Smooth muscle cell (in vitro differentiated cells): ENCODE measurements at regions not wholly inside any gene's neighbourhood (a gene's known extent, or its start where the extent isn't known, plus 50 kb on each side); places are given as distances from the start of the nearest gene placed in this dataset.

ENCODE experiments used
- DNase-seq: peaks from one replicate; lab custom pipeline; 2025; ENCODE audit not compliant: unreplicated experiment; lab: John Stamatoyannopoulos, UW
- H2AFZ ChIP-seq: fragments of 200-600 bp; sonication (generic); 2 replicates; pipeline ENCODE4 v1.6.0; 2016; ENCODE audit warnings: antibody characterized with exemption, low read depth, mild to moderate bottlenecking
- H3F3A ChIP-seq: fragments of 200-600 bp; sonication (generic); 2 replicates; pipeline ENCODE4 v1.6.0; 2017; ENCODE audit warnings: antibody characterized with exemption, low read depth
- H3K27ac ChIP-seq: fragments of 200-600 bp; sonication (generic); 2 replicates; pipeline ENCODE4 v1.5.1; 2016; ENCODE audit warnings: low read depth, mild to moderate bottlenecking
- H3K27me3 ChIP-seq: fragments of 200-600 bp; sonication (generic); 2 replicates; pipeline ENCODE4 v1.6.1; 2016; ENCODE audit warnings: low read depth, mild to moderate bottlenecking
- H3K36me3 ChIP-seq: fragments of 200-600 bp; sonication (generic); 2 replicates; pipeline ENCODE4 v1.5.1; 2016; ENCODE audit warnings: low read depth
- H3K4me1 ChIP-seq: fragments of 200-600 bp; sonication (generic); 2 replicates; pipeline ENCODE4 v1.5.1; 2016; ENCODE audit warnings: low read depth
- H3K4me2 ChIP-seq: fragments of 200-600 bp; sonication (generic); 2 replicates; pipeline ENCODE4 v1.6.0; 2016; ENCODE audit warnings: mild to moderate bottlenecking
- H3K4me3 ChIP-seq: fragments of 200-600 bp; sonication (generic); 2 replicates; pipeline ENCODE4 v1.5.1; 2016; ENCODE audit warnings: mild to moderate bottlenecking
- H3K79me2 ChIP-seq: fragments of 200-600 bp; sonication (generic); 2 replicates; pipeline ENCODE4 v1.6.0; 2016; ENCODE audit warnings: low read depth, mild to moderate bottlenecking
- H3K9ac ChIP-seq: fragments of 200-600 bp; sonication (generic); 2 replicates; pipeline ENCODE4 v1.6.0; 2016; ENCODE audit warnings: low read depth
- H3K9me3 ChIP-seq: fragments of 200-600 bp; sonication (generic); replicated peaks from 2 replicates; pipeline ENCODE4 v1.5.1; 2016; ENCODE audit warnings: low read depth
- H4K20me1 ChIP-seq: fragments of 200-600 bp; sonication (generic); 2 replicates; pipeline ENCODE4 v1.6.0; 2016; ENCODE audit warnings: low read depth
- CTCF ChIP-seq: fragments of 200-600 bp; sonication (generic); IDR thresholded peaks from 2 replicates; pipeline ENCODE4 v1.5.1; 2017; ENCODE audit warnings: borderline replicate concordance, mild to moderate bottlenecking, antibody characterized with exemption; ENCODE audit not compliant: insufficient read depth, poor library complexity, severe bottlenecking
- WGBS: methylation state at CpG from one replicate; pipeline ENCODE4 v1.1.7; 2016; ENCODE audit warnings: low lambda C conversion rate; 5-methylcytosine and 5-hydroxymethylcytosine counted together

GRCh38 chr10:8456386-8456785 is 401.9 kb downstream of the GATA3 start:
- no peak for DNase-seq
- 58% methylated on average over 3 of the region's 3 CpGs for WGBS
- TF ChIP-seq CTCF = no peak

GRCh38 chr10:8460626-8461025 is 406.1 kb downstream of the GATA3 start:
- Histone ChIP-seq H3K9me3 (no peaks in the 10 kb centered on the region), H3F3A (no peaks in the 10 kb centered on the region), H3K4me3 (no peak overlapping the region), H3K79me2 (no peaks in the 10 kb centered on the region), H3K27me3 (no peaks in the 10 kb centered on the region), H3K36me3 (no peaks in the 10 kb centered on the region), H3K4me1 (no peaks in the 10 kb centered on the region), H3K9ac (no peak overlapping the region), H3K4me2 (no peak overlapping the region), H3K27ac (no peak overlapping the region), H4K20me1 (no peaks in the 10 kb centered on the region), H2AFZ (no peak overlapping the region)
- DNase-seq = no peak
- 90% methylated on average over 1 of the region's 1 CpG for WGBS
- no peak for TF ChIP-seq CTCF

More at GRCh38 chr10:8456386-8456785, 401.9 kb downstream of the GATA3 start:
- Histone ChIP-seq H4K20me1 (no peaks in the 10 kb centered on the region), H3K79me2 (no peaks in the 10 kb centered on the region), H2AFZ (no peak overlapping the region), H3K4me3 (no peak overlapping the region), H3K9me3 (no peaks in the 10 kb centered on the region), H3K4me2 (no peak overlapping the region), H3K9ac (no peak overlapping the region), H3K4me1 (no peaks in the 10 kb centered on the region), H3K36me3 (no peaks in the 10 kb centered on the region), H3F3A (no peaks in the 10 kb centered on the region), H3K27ac (no peak overlapping the region), H3K27me3 (no peaks in the 10 kb centered on the region)

DNA sequence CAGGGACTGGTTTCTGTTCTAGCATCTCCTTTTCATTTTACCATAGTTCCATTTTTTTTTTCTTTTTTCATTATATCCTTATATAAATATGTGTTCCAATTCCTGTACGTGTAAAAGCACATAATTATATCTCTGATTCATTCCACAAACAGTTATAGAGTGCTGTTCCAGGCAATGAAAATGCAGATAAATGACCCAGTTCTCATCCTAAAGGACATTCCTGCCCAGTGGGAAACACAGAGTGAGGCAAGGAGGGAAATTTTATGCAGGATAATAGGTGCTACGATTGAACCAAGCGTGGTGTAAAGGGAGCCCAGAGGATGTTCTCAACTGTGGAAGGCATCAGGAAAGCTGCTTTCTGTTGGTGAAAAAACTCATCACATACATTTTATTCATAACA is 408.1 kb downstream of the GATA3 start:
- Histone ChIP-seq H3K36me3 (no peaks in the 10 kb centered on the region), H2AFZ (no peak overlapping the region), H3K27me3 (no peaks in the 10 kb centered on the region), H3K4me2 (no peak overlapping the region), H3K27ac (no peak overlapping the region), H3K79me2 (no peaks in the 10 kb centered on the region), H3K9ac (no peak overlapping the region), H4K20me1 (no peaks in the 10 kb centered on the region), H3F3A (no peaks in the 10 kb centered on the region), H3K4me1 (no peaks in the 10 kb centered on the region), H3K4me3 (no peak overlapping the region), H3K9me3 (no peaks in the 10 kb centered on the region)
- no peak for DNase-seq
- 67% methylated on average over 3 of the region's 3 CpGs for WGBS
- TF ChIP-seq CTCF = no peak

GRCh38 chr10:8463853-8464252 is 409.4 kb downstream of the GATA3 start:
- Histone ChIP-seq H3K79me2 (no peaks in the 10 kb centered on the region), H2AFZ (no peak overlapping the region), H3K4me3 (no peak overlapping the region), H3K4me1 (no peaks in the 10 kb centered on the region), H3K9ac (no peak overlapping the region), H3K9me3 (no peaks in the 10 kb centered on the region), H3F3A (no peaks in the 10 kb centered on the region), H4K20me1 (no peaks in the 10 kb centered on the region), H3K27me3 (no peaks in the 10 kb centered on the region), H3K4me2 (no peak overlapping the region), H3K27ac (no peak overlapping the region), H3K36me3 (no peaks in the 10 kb centered on the region)
- 92% methylated on average over 4 of the region's 4 CpGs for WGBS
- no peak for TF ChIP-seq CTCF
- no peak for DNase-seq
